GM23248 (cell line): ENCODE measurements at regions not wholly inside any gene's neighbourhood (a gene's known extent, or its start where the extent isn't known, plus 50 kb on each side); places are given as distances from the start of the nearest gene placed in this dataset.
"Not testable (repeated sequence)": the region's sequence is repeated elsewhere in the genome, so short reads cannot be mapped to it uniquely, and the experiment has no call there.

ENCODE experiments used
- DNase-seq: peaks from one replicate; pipeline ENCODE4 v3.0.0-alpha.2; 2015
- H2AFZ ChIP-seq: fragments of 200-600 bp; sonication (generic); 2 replicates; pipeline ENCODE4 v1.6.1; 2016; ENCODE audit warnings: antibody characterized with exemption
- H3F3A ChIP-seq: fragments of 200-600 bp; sonication (generic); 2 replicates; pipeline ENCODE4 v1.6.1; 2016; ENCODE audit warnings: mild to moderate bottlenecking, antibody characterized with exemption, mixed run types; ENCODE audit not compliant: insufficient read depth
- H3K27ac ChIP-seq: fragments of 200-600 bp; sonication (generic); 2 replicates; pipeline ENCODE4 v1.5.1; 2016; ENCODE audit warnings: mild to moderate bottlenecking
- H3K27me3 ChIP-seq: fragments of 200-600 bp; sonication (generic); replicated peaks from 2 replicates; pipeline ENCODE4 v1.6.1; 2016; ENCODE audit warnings: mild to moderate bottlenecking; ENCODE audit not compliant: insufficient read depth
- H3K36me3 ChIP-seq: fragments of 200-600 bp; sonication (generic); 2 replicates; pipeline ENCODE4 v1.6.1; 2016; ENCODE audit warnings: low read depth, mild to moderate bottlenecking
- H3K4me1 ChIP-seq: fragments of 200-600 bp; sonication (generic); 2 replicates; pipeline ENCODE4 v1.6.1; 2016; ENCODE audit warnings: mild to moderate bottlenecking; ENCODE audit not compliant: insufficient read depth
- H3K4me2 ChIP-seq: fragments of 200-600 bp; sonication (generic); one replicate; pipeline ENCODE4 v1.6.1; 2016; ENCODE audit warnings: mild to moderate bottlenecking; ENCODE audit not compliant: unreplicated experiment
- H3K4me3 ChIP-seq: fragments of 200-600 bp; sonication (generic); 2 replicates; pipeline ENCODE4 v1.5.1; 2016; ENCODE audit warnings: mild to moderate bottlenecking
- H3K79me2 ChIP-seq: fragments of 200-600 bp; sonication (generic); 2 replicates; pipeline ENCODE4 v1.6.1; 2016; ENCODE audit warnings: mild to moderate bottlenecking; ENCODE audit not compliant: insufficient read depth
- H3K9ac ChIP-seq: fragments of 200-600 bp; sonication (generic); 2 replicates; pipeline ENCODE4 v1.6.1; 2016; ENCODE audit warnings: mild to moderate bottlenecking
- H3K9me2 ChIP-seq: fragments of 200-600 bp; sonication (generic); 2 replicates; pipeline ENCODE4 v1.6.1; 2016; ENCODE audit warnings: mixed run types, mild to moderate bottlenecking, moderate library complexity; ENCODE audit not compliant: insufficient read depth
- H3K9me3 ChIP-seq: fragments of 200-600 bp; sonication (generic); one replicate; pipeline ENCODE4 v1.6.1; 2017; ENCODE audit warnings: low read depth
- H4K20me1 ChIP-seq: fragments of 200-600 bp; sonication (generic); 2 replicates; pipeline ENCODE4 v1.6.0; 2016; ENCODE audit not compliant: insufficient read depth
- EZH2 ChIP-seq: fragments of 200-600 bp; sonication (generic); IDR thresholded peaks from 2 replicates; pipeline ENCODE4 v1.6.1; 2018; ENCODE audit warnings: antibody characterized with exemption, mild to moderate bottlenecking; ENCODE audit not compliant: insufficient read depth, poor library complexity, severe bottlenecking
- EZH2phosphoT487 ChIP-seq: fragments of 200-600 bp; sonication (generic); IDR thresholded peaks from 2 replicates; pipeline ENCODE4 v1.6.1; 2018; ENCODE audit warnings: antibody characterized with exemption, moderate library complexity, mild to moderate bottlenecking, low read depth; ENCODE audit not compliant: insufficient read depth
- WGBS, 2 experiments: methylation state at CpG; one replicate each; pipeline ENCODE4 v1.1.6; 2015 to 2017; ENCODE audit warnings: low lambda C conversion rate in 2 of 2, low coverage in 1 of 2; ENCODE audit errors: missing lambda C conversion rate in 2 of 2; 5-methylcytosine and 5-hydroxymethylcytosine counted together
- in situ Hi-C: fragments of 300-500 bp; cut with MboI; formaldehyde crosslinking; loops from 2 replicates; pipeline ENCODE4 v1.15.0; 2020

- H3K79me2 ChIP-seq: no peaks in the 10 kb centered on the region
- H3K4me1 ChIP-seq: no peaks in the 10 kb centered on the region
- in situ Hi-C loops: no loop called here
- H3K27ac ChIP-seq: no peak overlapping the region
- TF ChIP-seq EZH2 (no peak), EZH2phosphoT487 (no peak)
- no peak overlapping the region for H3K4me2 ChIP-seq
- 0 out of 2 replicates have a peak, but pooled peaks cover 6% of the 10 kb centered on the region for H3K27me3 ChIP-seq
- no peaks in the 10 kb centered on the region for H3F3A ChIP-seq
- H2AFZ ChIP-seq: no peak overlapping the region
- H3K4me3 ChIP-seq: no peak overlapping the region
- H3K36me3 ChIP-seq: no peaks in the 10 kb centered on the region
- no peak for DNase-seq
- no peaks in the 10 kb centered on the region for H3K9me2 ChIP-seq
- 25 to 26% methylated on average over 8 of the region's 8 CpGs for WGBS, 2 experiments
- no peak overlapping the region for H3K9ac ChIP-seq
- H4K20me1 ChIP-seq: no peaks in the 10 kb centered on the region
- no peaks in the 10 kb centered on the region for H3K9me3 ChIP-seq
Measured at GRCh38 chr1:25120281-25120680, 112.0 kb downstream of the SYF2 start.

DNA sequence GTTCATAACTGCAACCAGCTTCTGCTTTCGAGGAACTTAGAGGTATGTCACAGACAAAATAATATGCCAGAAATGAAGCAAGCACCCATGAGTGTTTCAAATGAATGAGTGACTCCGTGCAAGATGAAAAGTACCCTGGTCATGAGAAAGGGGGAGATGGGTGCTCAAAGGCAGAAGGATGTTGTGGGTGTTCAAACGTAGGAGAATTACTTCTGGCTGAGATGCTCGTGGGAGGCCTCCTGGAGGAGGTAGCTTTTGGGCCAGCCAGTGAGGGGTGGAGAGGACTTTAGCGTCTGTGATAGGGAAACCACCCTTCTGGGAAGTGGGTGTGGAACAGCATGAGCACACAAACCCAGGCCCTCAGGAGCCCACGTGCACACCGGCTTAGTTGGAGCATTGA lies 113.8 kb downstream of the SYF2 start:
- no peak for DNase-seq
- no peak overlapping the region for H3K4me2 ChIP-seq
- TF ChIP-seq EZH2phosphoT487 (no peak), EZH2 (no peak)
- H3K79me2 ChIP-seq: no peaks in the 10 kb centered on the region
- no peaks in the 10 kb centered on the region for H3K9me3 ChIP-seq
- no peak overlapping the region for H3K27ac ChIP-seq
- in situ Hi-C loops: no loop called here
- no peak overlapping the region for H3K4me3 ChIP-seq
- no peaks in the 10 kb centered on the region for H3K9me2 ChIP-seq
- H3K4me1 ChIP-seq: no peaks in the 10 kb centered on the region
- H3F3A ChIP-seq: no peaks in the 10 kb centered on the region
- 48 to 53% methylated on average over 7 of the region's 7 CpGs for WGBS, 2 experiments
- no peaks in the 10 kb centered on the region for H4K20me1 ChIP-seq
- H2AFZ ChIP-seq: no peak overlapping the region
- no peak overlapping the region for H3K9ac ChIP-seq
- peaks cover 11% of the 10 kb centered on the region; the same call in 1 of the 2 replicates for H3K27me3 ChIP-seq
- H3K36me3 ChIP-seq: no peaks in the 10 kb centered on the region

DNA sequence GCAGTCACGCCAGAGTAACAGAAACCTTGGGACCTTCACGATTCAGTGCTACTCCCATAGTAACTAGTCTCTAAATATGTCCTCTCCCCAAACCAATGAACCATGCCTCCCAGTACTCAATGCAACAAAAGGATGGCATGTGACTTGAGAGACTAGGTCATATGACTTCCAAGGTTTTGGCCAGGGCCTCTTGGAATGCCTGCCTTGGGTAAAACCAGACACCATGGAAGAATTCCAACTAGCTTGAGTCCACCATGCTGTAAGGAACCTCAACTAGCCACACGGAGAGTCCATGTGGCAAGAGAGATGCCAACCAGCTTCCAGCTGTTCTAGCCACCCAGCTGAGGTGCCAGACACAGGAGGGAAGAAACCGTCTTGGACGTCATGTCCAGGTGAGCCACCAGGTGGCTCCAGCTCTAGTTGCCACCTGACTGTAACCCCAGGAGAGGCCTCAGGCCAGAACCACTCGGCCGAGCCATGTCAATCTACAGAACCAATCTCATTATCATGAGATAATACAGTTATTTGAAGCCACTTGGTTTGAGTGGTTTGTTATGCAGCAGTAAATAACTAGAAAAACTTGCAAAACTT lies 115.0 kb downstream of the SYF2 start:
- Histone ChIP-seq H3K27me3 (peaks cover 11% of the 10 kb centered on the region; the same call in 1 of the 2 replicates), H2AFZ (no peak overlapping the region), H3K4me2 (no peak overlapping the region), H4K20me1 (no peaks in the 10 kb centered on the region), H3K9me3 (no peaks in the 10 kb centered on the region), H3K27ac (no peak overlapping the region), H3K9ac (no peak overlapping the region), H3K4me3 (no peak overlapping the region), H3K79me2 (no peaks in the 10 kb centered on the region), H3K9me2 (no peaks in the 10 kb centered on the region), H3K4me1 (no peaks in the 10 kb centered on the region), H3F3A (no peaks in the 10 kb centered on the region), H3K36me3 (no peaks in the 10 kb centered on the region)
- no peak for DNase-seq
- 58 to 71% methylated on average over 7 of the region's 7 CpGs for WGBS, 2 experiments
- in situ Hi-C loops: no loop called here
- no peak for TF ChIP-seq EZH2
- no peak for TF ChIP-seq EZH2phosphoT487

DNA sequence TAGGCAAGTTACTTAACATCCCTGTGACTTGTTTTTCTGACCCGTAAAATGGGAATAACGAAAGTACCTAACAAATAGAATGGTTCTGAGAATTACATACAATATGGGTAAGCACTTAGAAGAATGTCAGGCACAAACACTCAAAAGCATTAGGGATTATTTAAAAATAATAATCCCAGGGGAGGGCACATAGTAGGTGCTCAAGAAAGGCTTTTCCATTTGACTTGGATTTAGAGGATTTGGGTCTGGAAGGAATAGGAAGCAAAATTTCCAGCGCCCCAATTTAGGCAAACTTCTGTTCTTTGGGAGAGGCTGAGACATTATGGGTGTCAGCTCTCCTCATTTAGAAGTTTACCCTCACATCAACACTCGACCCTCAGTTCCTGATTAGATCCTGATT lies 115.5 kb downstream of the SYF2 start:
- no peaks in the 10 kb centered on the region for H4K20me1 ChIP-seq
- in situ Hi-C loops: no loop called here

DNA sequence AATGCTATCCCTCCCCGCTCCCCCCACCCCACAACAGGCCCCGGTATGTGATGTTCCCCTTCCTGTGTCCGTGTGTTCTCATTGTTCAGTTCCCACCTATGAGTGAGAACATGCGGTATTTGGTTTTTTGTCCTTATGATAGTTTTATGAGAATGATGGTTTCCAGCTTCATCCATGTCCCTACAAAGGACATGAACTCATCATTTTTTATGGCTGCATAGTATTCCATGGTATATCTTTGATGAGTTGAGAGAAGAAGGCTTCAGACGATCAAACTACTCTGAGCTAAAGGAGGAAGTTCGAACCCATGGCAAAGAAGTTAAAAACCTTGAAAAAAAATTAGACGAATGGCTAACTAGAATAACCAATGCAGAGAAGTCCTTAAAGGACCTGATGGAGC lies 116.2 kb downstream of the SYF2 start:
- H3K27ac ChIP-seq, in situ Hi-C loops, H3K9me2 ChIP-seq, H3K9me3 ChIP-seq, H3K9ac ChIP-seq, H4K20me1 ChIP-seq, H3K4me2 ChIP-seq, H2AFZ ChIP-seq, H3K4me1 ChIP-seq, H3K4me3 ChIP-seq, H3K36me3 ChIP-seq, DNase-seq, H3F3A ChIP-seq, H3K79me2 ChIP-seq: not testable (repeated sequence)
- WGBS, 2 experiments: 55 to 65% methylated on average over 7 of the region's 7 CpGs
- peaks cover 11% of the 10 kb centered on the region; the same call in 1 of the 2 replicates for H3K27me3 ChIP-seq

More for the DNA sequence above, 115.5 kb downstream of the SYF2 start:
- Histone ChIP-seq H2AFZ (no peak overlapping the region), H3K4me1 (no peaks in the 10 kb centered on the region), H3K9me2 (no peaks in the 10 kb centered on the region), H3K27me3 (peaks cover 11% of the 10 kb centered on the region; the same call in 1 of the 2 replicates), H3K79me2 (no peaks in the 10 kb centered on the region), H3K4me3 (no peak overlapping the region), H3F3A (no peaks in the 10 kb centered on the region), H3K9me3 (no peaks in the 10 kb centered on the region), H3K4me2 (no peak overlapping the region), H3K9ac (no peak overlapping the region), H3K36me3 (no peaks in the 10 kb centered on the region), H3K27ac (no peak overlapping the region)
- no peak for DNase-seq
- 60 to 67% methylated on average over 4 of the region's 4 CpGs for WGBS, 2 experiments
- TF ChIP-seq EZH2phosphoT487 (no peak), EZH2 (no peak)
